Caco-2 (cell line): ENCODE measurements at regions not wholly inside any gene's neighbourhood (a gene's known extent, or its start where the extent isn't known, plus 50 kb on each side); places are given as distances from the start of the nearest gene placed in this dataset.
A peak's percentile ranks its signal among the peaks of the same experiment; 100 is the strongest.

Experiments used
- BruUV-seq: library from RNA; stranded (reverse); fragments of 400-500 nt; replicated peaks from 2 replicates; lab custom pipeline; 2021; lab: Mats Ljungman, UMichigan
- CTCF ChIA-PET: fragments of 300-600 bp; sonication (Branson Sonifier 250); formaldehyde crosslinking; loops from one replicate; lab custom pipeline; 2022; ENCODE audit warnings: antibody characterized with exemption; lab: Charles Lee
- POLR2A ChIA-PET: fragments of 300-600 bp; sonication (Branson Sonifier 250); formaldehyde crosslinking; loops from one replicate; lab custom pipeline; 2022; ENCODE audit warnings: antibody characterized with exemption; lab: Charles Lee
- DNase-seq, 2 experiments: peaks; one replicate each; pipeline versions ENCODE4 v3.0.0 to v3.0.0-alpha.2; 2020 to 2022
- H3K27me3 ChIP-seq: replicated peaks from 2 replicates; pipeline ENCODE4 v1.6.0; 2011; ENCODE audit warnings: low read length; ENCODE audit not compliant: control insufficient read depth, insufficient read depth
- H3K36me3 ChIP-seq: 2 replicates; pipeline ENCODE4 v1.5.1; 2011; ENCODE audit warnings: low read length; ENCODE audit not compliant: control insufficient read depth, insufficient read depth
- H3K4me1 ChIP-seq: fragments of 250-450 bp; sonication (Bioruptor Pico); 2 replicates; pipeline ENCODE4 v1.5.1; 2020; ENCODE audit warnings: mild to moderate bottlenecking
- H3K4me3 ChIP-seq: 2 replicates; pipeline ENCODE4 v1.5.1; 2011; ENCODE audit warnings: low read depth, mild to moderate bottlenecking, control low read depth, low read length
- H3K9me3 ChIP-seq: fragments of 250-450 bp; sonication (Bioruptor Pico); 2 replicates; pipeline ENCODE4 v1.5.1; 2020; ENCODE audit warnings: mild to moderate bottlenecking, moderate library complexity
- H3K27ac Mint-ChIP-seq: one replicate; pipeline ENCODE4 v1.8.0; 2022; ENCODE audit warnings: mixed read lengths; ENCODE audit not compliant: unreplicated experiment
- H3K27me3 Mint-ChIP-seq: one replicate; pipeline ENCODE4 v1.8.0; 2022; ENCODE audit warnings: mixed read lengths; ENCODE audit not compliant: insufficient read depth, unreplicated experiment
- H3K36me3 Mint-ChIP-seq: one replicate; pipeline ENCODE4 v1.8.0; 2022; ENCODE audit warnings: mild to moderate bottlenecking, mixed read lengths; ENCODE audit not compliant: insufficient read depth, unreplicated experiment
- H3K4me1 Mint-ChIP-seq: one replicate; pipeline ENCODE4 v1.8.0; 2022; ENCODE audit warnings: low read depth, mixed read lengths; ENCODE audit not compliant: unreplicated experiment
- H3K4me3 Mint-ChIP-seq: one replicate; pipeline ENCODE4 v1.8.0; 2022; ENCODE audit warnings: mild to moderate bottlenecking, moderate library complexity, mixed read lengths; ENCODE audit not compliant: unreplicated experiment
- H3K9me3 Mint-ChIP-seq: one replicate; pipeline ENCODE4 v1.8.0; 2022; ENCODE audit warnings: mixed read lengths; ENCODE audit not compliant: unreplicated experiment
- CTCF ChIP-seq, 2 experiments: fragments of 200-600 bp in 1 of 2; IDR thresholded peaks; 1 replicate in 1 of 2; 2 replicates in 1 of 2; pipeline versions ENCODE4 v1.5.1 to v1.8.0; 2011 to 2022; ENCODE audit warnings: antibody characterized with exemption in 1 of 2, control low read depth in 1 of 2, inconsistent platforms in 1 of 2, low read depth in 1 of 2, low read length in 1 of 2, mild to moderate bottlenecking in 1 of 2, moderate library complexity in 1 of 2; ENCODE audit not compliant: insufficient read depth in 1 of 2, severe bottlenecking in 1 of 2, unreplicated experiment in 1 of 2
- intact Hi-C: fragments of 100-400 bp; cut with micrococcal nuclease; formaldehyde crosslinking; loops from one replicate; pipeline ENCODE4 v1.10.0; 2022; ENCODE audit not compliant: unreplicated experiment

GRCh38 chr4:175560604-175561003, 251.5 kb downstream of the GPM6A start:
- Histone ChIP-seq H3K4me1 (no peaks in the 10 kb centered on the region), H3K4me3 (no peak overlapping the region), H3K36me3 (no peaks in the 10 kb centered on the region), H3K27me3 (no peaks in the 10 kb centered on the region), H3K9me3 (no peaks in the 10 kb centered on the region)
- BruUV-seq, result no TSS peak
- Mint-ChIP-seq H3K4me3 (no peak overlapping the region), H3K9me3 (no peaks in the 10 kb centered on the region), H3K27ac (no peak overlapping the region), H3K36me3 (no peaks in the 10 kb centered on the region), H3K27me3 (peaks cover 3% of the 10 kb centered on the region), H3K4me1 (no peaks in the 10 kb centered on the region)
- intact Hi-C loops, result loop anchor here (2.0 kb wide), 2 partner anchors 716 to 780 kb away; no protein-coding TSS in a partner anchor
- ChIA-PET POLR2A (no interaction called here), CTCF (no interaction called here)
- TF ChIP-seq CTCF (IDR thresholded peaks at IDR 0.05; ENCODE audit: insufficient read depth in 1 of 2, low read depth in 1 of 2, low read length in 1 of 2, severe bottlenecking in 1 of 2, unreplicated experiment in 1 of 2), result peak in 1 of 2 experiments; percentile 23
- no peak for DNase-seq

GRCh38 chr4:175561696-175562095, 250.4 kb downstream of the GPM6A start:
- Mint-ChIP-seq H3K27me3 (peaks cover 3% of the 10 kb centered on the region), H3K9me3 (no peaks in the 10 kb centered on the region), H3K4me1 (no peaks in the 10 kb centered on the region), H3K36me3 (no peaks in the 10 kb centered on the region), H3K27ac (no peak overlapping the region), H3K4me3 (no peak overlapping the region)
- Histone ChIP-seq H3K4me3 (no peak overlapping the region), H3K27me3 (no peaks in the 10 kb centered on the region), H3K9me3 (no peaks in the 10 kb centered on the region), H3K36me3 (no peaks in the 10 kb centered on the region), H3K4me1 (no peaks in the 10 kb centered on the region)
- DNase-seq, result no peak
- no peak for TF ChIP-seq CTCF (IDR thresholded peaks at IDR 0.05; ENCODE audit: insufficient read depth in 1 of 2, low read depth in 1 of 2, low read length in 1 of 2, severe bottlenecking in 1 of 2, unreplicated experiment in 1 of 2)
- no TSS peak for BruUV-seq
- intact Hi-C loops, result loop anchor here (2.0 kb wide), 2 partner anchors 715 to 779 kb away; no protein-coding TSS in a partner anchor
- ChIA-PET POLR2A (no interaction called here), CTCF (no interaction called here)

- Mint-ChIP-seq H3K9me3 (no peaks in the 10 kb centered on the region), H3K27me3 (peaks cover 5% of the 10 kb centered on the region), H3K4me3 (no peak overlapping the region), H3K4me1 (no peaks in the 10 kb centered on the region), H3K36me3 (no peaks in the 10 kb centered on the region), H3K27ac (no peak overlapping the region)
- Histone ChIP-seq H3K36me3 (no peaks in the 10 kb centered on the region), H3K4me3 (no peak overlapping the region), H3K4me1 (no peaks in the 10 kb centered on the region), H3K27me3 (no peaks in the 10 kb centered on the region), H3K9me3 (no peaks in the 10 kb centered on the region)
- DNase-seq, result no peak
- TF ChIP-seq CTCF (IDR thresholded peaks at IDR 0.05; ENCODE audit: insufficient read depth in 1 of 2, low read depth in 1 of 2, low read length in 1 of 2, severe bottlenecking in 1 of 2, unreplicated experiment in 1 of 2), result no peak
- BruUV-seq, result no TSS peak
- ChIA-PET POLR2A (no interaction called here), CTCF (no interaction called here)
- intact Hi-C loops, result no loop called here
Observed at GRCh38 chr4:175562111-175562510, 250.0 kb downstream of the GPM6A start.
